GM12864 (cell line): ENCODE measurements at regions not wholly inside any gene's neighbourhood (a gene's known extent, or its start where the extent isn't known, plus 50 kb on each side); places are given as distances from the start of the nearest gene placed in this dataset.

Experiments used
- DNase-seq: peaks from one replicate; pipeline ENCODE4 v3.0.0-alpha.2; 2011; ENCODE audit warnings: low read depth
- H3K4me3 ChIP-seq: 2 replicates; pipeline ENCODE4 v1.5.1; 2011; ENCODE audit warnings: mild to moderate bottlenecking, low read depth, low read length, control low read depth
- CTCF ChIP-seq: IDR thresholded peaks from 2 replicates; pipeline ENCODE4 v1.5.1; 2011; ENCODE audit warnings: low read depth, mild to moderate bottlenecking, moderate library complexity, low read length, control low read depth, inconsistent platforms; ENCODE audit errors: missing control alignments

GRCh38 chr5:160488394-160489325 lies 67.0 kb downstream of the PTTG1 start:
- DNase-seq: no peak
- no peak for TF ChIP-seq CTCF
- H3K4me3 ChIP-seq: no peak overlapping the region

GRCh38 chr5:160491438-160491837 lies 69.8 kb downstream of the PTTG1 start:
- H3K4me3 ChIP-seq: no peak overlapping the region
- TF ChIP-seq CTCF: no peak
- DNase-seq: no peak

GRCh38 chr5:160492565-160492964 lies 70.9 kb downstream of the PTTG1 start:
- TF ChIP-seq CTCF: no peak
- DNase-seq: no peak
- H3K4me3 ChIP-seq: no peak overlapping the region

GRCh38 chr5:160493806-160494338 lies 72.2 kb downstream of the PTTG1 start:
- no peak for TF ChIP-seq CTCF
- DNase-seq: no peak
- no peak overlapping the region for H3K4me3 ChIP-seq

GRCh38 chr5:160494451-160494850 lies 72.8 kb downstream of the PTTG1 start:
- TF ChIP-seq CTCF: no peak
- DNase-seq: no peak
- H3K4me3 ChIP-seq: no peak overlapping the region

- H3K4me3 ChIP-seq: no peak overlapping the region
- no peak for DNase-seq
- TF ChIP-seq CTCF: no peak
These were observed 74.7 kb downstream of the PTTG1 start for GRCh38 chr5:160496334-160496733.
